ENCODE measurements at regions not wholly inside any gene's neighbourhood (a gene's known extent, or its start where the extent isn't known, plus 50 kb on each side); places are given as distances from the start of the nearest gene placed in this dataset.
"Not testable (repeated sequence)": the region's sequence is repeated elsewhere in the genome, so short reads cannot be mapped to it uniquely, and the experiment has no call there.

DNA sequence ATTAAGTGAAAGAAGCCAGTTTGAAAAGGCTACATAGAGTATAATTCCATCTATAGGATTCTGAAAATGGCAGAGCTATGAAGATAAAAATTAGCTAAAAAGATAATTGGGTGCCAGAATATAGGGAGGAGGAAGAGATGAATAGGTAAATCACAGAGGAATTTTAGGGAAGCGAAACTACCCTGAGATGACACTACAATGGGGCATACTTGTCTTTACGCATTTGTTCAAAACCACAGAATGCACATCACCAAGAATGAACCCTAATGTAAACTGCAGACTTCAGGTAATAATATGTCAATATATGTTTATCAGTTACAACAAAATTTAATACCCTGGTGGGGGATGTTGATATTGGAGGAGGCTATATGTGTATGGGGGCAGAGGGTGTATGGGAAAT lies 1342.9 kb downstream of the ADGRL3 start:
- DNase-seq (ENCODE audit: low spot score): no peak

DNA sequence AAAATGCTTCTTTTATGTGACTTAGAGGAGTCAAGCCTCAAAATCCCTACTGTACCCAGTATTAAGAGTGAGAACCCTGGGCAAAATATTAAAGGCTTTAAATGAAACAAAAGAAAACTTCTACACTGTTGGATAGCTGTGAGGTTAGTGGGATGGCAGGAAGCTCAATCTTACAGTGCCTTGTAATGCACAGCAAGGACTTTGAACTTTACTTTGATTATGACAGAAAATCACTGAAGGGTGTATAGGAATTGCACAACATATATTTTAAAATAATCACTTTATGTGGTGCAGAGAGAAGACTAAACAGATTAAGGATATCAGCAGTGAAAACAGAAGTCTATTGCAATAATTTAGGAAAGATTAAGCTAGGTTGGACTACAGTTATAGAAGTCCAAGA lies 1333.4 kb downstream of the ADGRL3 start:
- DNase-seq (ENCODE audit: low spot score): no peak

GRCh38 chr4:62531731-62532130 lies 1331.6 kb downstream of the ADGRL3 start:
- DNase-seq (ENCODE audit: low spot score): no peak

DNA sequence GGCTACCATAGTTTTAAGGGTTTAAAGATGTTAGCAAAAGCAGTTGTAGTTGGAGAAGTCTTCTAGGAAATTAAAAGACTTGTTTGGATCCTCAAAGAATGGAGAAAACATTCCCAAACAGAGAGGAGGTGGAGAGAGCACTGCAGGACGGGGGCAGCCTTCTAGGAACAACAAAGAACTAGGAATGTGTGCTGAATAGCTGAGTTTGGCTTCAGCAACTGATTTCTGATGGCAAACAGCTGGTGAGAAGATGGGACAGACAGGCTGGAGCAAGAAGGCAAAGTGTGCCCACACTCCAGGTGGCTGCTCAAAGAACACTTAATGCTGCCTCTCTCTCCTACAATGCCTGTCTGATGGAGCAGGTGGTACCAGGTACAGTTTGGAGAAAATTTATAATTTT lies 1331.1 kb downstream of the ADGRL3 start:
- no peak for DNase-seq (ENCODE audit: low spot score)

- DNase-seq (ENCODE audit: low spot score): no peak
These were observed 1328.7 kb downstream of the ADGRL3 start for GRCh38 chr4:62528874-62529273.

DNA sequence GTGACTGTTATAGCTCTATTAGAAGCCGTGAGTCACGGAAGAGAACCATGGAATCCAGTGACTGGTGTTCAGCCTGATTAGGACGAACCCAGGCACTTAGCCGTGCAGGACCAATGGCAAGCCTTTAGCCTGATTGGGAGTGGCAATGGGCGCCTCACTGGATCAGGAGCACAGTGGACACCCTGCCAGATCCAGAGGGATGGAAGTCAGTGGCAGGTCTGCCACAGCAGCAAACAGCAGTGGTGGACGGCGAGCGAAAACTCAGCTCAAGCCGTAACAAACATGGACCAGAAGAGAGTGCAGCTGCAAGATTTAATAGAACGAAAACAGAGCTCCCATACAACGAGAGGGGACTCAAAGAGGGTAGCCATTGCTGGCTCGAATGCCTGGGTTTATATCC lies 1326.5 kb downstream of the ADGRL3 start:
- no peak for DNase-seq (ENCODE audit: low spot score)

GRCh38 chr4:62523256-62523655 lies 1323.1 kb downstream of the ADGRL3 start:
- no peak for DNase-seq (ENCODE audit: low spot score)

GRCh38 chr4:62522273-62522672 lies 1322.1 kb downstream of the ADGRL3 start:
- no peak for DNase-seq (ENCODE audit: low spot score)

DNA sequence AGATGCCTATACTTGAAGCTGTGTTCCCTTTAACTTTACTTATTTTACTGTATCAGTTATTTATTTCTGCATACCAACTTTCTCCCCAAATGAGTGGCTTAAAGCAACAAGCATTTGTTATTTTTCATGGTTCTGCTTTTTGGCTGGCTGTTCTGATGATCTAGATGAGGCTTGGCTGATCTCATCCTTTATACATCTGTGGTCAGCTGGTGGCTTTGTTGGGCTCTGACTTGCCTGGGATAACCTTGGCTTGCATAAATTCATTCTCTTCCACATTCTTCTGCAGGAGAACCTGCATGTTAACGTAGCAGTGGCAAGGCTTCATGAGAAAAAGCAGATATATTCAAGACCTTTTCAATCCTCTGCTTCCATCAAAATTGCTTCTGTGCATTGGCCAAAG lies 1317.6 kb downstream of the ADGRL3 start:
- no peak for DNase-seq (ENCODE audit: low spot score)

DNA sequence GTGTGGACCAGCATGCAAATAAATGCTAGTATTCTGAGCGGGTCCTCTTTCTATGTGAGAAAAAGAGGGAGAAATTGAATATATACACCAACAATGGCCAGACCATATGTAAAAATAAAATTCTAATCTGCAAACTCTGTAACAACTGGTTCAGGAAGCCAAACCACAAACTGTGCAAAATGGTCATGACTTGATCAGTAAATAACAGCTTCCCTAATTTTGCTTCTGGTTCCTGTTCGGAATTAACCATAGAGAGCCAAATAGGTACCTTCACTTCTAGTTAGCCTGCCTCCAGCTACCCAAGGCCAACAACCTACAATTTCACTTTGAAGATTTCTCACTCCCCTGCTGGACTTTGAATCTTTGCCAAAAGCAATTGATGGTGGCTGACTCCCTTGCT lies 1313.2 kb downstream of the ADGRL3 start:
- DNase-seq (ENCODE audit: low spot score): no peak

DNA sequence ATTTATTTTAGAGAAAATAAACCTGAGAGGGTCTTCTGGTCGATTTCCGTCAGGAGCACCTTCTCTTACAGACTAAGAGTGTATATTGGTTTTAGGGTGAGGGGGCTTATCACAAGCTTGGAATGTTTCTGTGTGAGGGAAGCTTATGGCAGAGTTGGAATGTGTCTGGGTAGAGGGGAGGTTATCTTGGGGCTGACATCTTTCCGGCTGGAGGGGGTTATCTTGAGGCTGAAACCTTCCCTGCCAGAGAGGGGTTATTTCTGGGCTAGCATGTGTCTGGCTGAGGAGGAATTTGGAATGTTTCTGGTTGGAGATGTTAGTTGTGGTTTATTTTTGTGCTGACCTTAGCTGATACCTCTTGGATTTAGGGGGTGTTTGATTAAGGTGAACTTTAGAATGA lies 1312.1 kb downstream of the ADGRL3 start:
- no peak for DNase-seq (ENCODE audit: low spot score)

DNA sequence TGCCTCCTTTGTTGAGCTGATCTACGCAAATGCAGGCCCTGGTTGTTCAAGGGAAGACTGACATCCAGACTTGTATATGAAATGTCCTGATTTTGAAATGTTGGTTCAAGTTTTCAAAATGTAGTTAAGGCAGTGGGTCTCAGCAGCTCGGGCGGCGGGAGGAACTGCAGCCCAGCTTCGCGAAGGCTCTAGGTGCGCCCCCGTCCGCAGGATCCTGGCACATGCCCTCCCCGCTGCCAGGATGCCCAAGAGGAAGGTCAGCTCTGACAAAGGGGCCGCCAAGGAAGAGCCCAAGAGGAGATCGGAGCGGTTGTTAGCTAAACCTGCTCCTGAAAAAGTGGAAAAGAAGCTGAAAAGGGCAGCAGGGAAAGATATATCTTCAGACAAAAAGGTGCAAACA lies 1310.1 kb downstream of the ADGRL3 start:
- no peak for DNase-seq (ENCODE audit: low spot score)

DNA sequence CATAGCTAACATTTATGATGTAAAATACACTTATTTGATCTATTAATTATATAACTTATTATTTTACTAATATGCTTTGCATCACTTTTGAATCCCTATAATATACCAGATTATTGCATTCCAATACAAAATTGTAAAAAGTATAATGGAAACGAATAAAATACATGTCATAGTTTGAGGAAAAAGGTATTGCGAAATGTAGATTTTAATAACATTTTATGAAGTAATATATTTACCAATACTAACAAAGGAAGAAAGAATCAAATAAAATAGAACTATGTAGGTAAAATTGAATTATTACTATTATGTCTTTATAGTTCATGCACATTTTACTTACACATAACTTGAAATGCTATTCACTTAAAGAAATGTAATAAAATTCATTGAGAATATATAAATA lies 1300.2 kb downstream of the ADGRL3 start:
- no peak for DNase-seq (ENCODE audit: low spot score)

DNA sequence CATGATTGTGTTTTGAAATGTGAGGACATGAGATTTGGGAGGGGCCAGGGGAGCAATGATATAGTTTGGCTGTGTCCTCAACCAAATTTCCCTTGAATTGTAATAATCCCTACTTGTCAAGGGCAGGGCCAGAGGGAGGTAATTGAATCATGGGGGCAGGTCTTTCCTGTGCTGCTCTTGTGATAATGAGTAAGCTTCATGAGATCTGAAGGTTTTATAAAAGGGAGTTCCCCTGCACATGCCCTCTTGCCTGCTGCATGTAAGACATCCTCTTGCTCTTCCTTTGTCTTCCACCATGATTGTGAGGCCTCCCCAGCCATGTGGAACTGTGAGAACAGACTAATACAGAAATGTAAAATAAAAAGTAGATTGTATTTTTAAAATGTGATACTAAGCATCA lies 1294.9 kb downstream of the ADGRL3 start:
- DNase-seq (ENCODE audit: low spot score): no peak

GRCh38 chr4:62491756-62492155 lies 1291.6 kb downstream of the ADGRL3 start:
- not testable (repeated sequence) for DNase-seq (ENCODE audit: low spot score)

- DNase-seq (ENCODE audit: low spot score): no peak
These were observed 1290.5 kb downstream of the ADGRL3 start for GRCh38 chr4:62490635-62491034.

GRCh38 chr4:62487016-62487415 lies 1286.9 kb downstream of the ADGRL3 start:
- no peak for DNase-seq (ENCODE audit: low spot score)

GRCh38 chr4:62484357-62484756 lies 1284.2 kb downstream of the ADGRL3 start:
- no peak for DNase-seq (ENCODE audit: low spot score)

- DNase-seq (ENCODE audit: low spot score): no peak
These were observed 1282.2 kb downstream of the ADGRL3 start for GRCh38 chr4:62482355-62482754.

DNA sequence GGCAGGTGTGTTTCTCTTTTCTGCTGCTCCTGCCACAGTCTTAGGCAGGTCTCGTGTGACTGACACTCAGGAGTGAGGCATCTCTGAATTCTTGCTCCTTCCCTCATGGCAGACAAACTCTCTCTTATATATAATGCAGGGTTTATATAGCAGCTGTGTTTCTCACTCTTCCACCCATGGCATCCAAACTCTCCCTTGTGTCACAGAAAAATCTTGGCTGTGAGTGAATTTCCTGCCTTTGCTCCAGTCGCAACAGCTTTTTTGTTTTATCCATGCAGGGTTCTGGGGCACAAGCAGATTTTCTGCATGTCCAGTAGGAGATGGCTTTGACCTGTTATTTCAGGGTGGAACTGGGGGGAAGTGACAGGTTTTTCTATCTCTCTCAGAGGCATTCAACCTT lies 1275.5 kb downstream of the ADGRL3 start:
- DNase-seq (ENCODE audit: low spot score): no peak

DNA sequence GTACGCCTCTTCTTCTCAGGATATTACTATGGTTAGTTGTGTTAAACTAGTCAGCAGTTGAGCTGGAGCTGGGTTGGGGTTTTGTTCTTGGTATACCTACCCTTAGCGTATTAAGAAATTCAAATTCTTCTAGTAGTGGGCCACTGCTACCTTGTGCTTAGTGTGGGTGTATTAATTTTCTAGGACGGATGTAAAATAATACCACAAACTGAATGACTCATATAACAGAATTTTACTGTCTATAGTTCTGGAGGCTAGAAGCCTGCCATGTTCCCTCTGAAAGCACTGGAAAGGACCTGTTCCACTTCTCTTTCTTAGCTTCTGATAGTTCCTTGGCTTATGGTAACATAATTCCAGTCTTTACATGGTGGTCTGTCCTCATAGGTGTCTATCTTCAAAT lies 1274.7 kb downstream of the ADGRL3 start:
- DNase-seq (ENCODE audit: low spot score): no peak

GRCh38 chr4:62471021-62471420 lies 1270.9 kb downstream of the ADGRL3 start:
- DNase-seq (ENCODE audit: low spot score): no peak

GRCh38 chr4:62470421-62470983 lies 1270.4 kb downstream of the ADGRL3 start:
- DNase-seq (ENCODE audit: low spot score): no peak

DNA sequence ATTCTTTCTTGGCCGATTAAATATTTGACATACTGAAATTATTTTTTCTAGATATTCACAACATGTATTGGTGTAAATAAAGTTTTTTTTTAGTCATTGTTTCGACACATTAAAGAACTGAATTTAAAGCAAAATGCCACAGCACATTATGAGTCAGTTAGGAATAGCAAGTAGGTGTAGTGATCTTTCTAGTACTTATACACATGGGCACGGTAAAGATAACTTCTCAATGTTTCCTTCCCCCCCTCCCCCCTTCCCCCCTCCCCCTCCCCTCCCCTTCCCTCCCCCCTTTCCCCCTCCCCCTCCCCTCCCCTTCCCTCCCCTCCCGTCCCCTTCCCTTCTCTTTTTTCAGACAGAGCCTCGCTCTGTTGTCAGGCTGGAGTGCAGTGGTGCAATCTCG lies 1269.9 kb downstream of the ADGRL3 start:
- no peak for DNase-seq (ENCODE audit: low spot score)

DNA sequence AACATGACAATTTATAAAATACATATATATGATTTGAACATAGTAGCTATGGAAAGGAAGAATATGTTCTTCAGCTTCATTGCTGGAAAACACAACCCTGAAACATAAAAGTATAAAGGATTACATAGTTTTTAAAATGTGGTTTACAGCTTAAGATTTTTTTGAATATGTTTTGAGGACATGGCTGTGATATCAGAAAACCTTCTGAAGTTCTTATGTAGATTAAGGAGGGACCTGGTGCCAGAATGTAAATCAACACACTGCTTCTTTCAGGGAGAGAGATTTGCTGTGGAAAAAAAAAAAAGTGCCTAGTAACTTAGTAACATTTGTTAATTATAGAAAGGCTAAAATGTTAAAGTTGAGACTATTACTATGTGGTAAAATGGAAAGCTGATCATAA lies 1261.8 kb downstream of the ADGRL3 start:
- DNase-seq (ENCODE audit: low spot score): no peak

Data from activated CD4-positive, alpha-beta T cell treated with anti-CD3 and anti-CD28 coated beads, Interleukin-2, Interleukin-4, amounts not matched to agents 100 ng/mL and 50 ng/mL, durations not matched to agents 16 hours and 8 hours (primary cell).